ENCODE measurements at regions not wholly inside any gene's neighbourhood (a gene's known extent, or its start where the extent isn't known, plus 50 kb on each side); places are given as distances from the start of the nearest gene placed in this dataset.

GRCh38 chr2:7448578-7449264 lies 531.5 kb downstream of the RNF144A start:
- no peaks in the 10 kb centered on the region for H3K27me3 ChIP-seq
- H3K36me3 ChIP-seq, result no peaks in the 10 kb centered on the region
- no peak for TF ChIP-seq CTCF (IDR thresholded peaks at IDR 0.05)
- no peaks in the 10 kb centered on the region for H3K4me1 ChIP-seq
- no peak for DNase-seq (ENCODE audit: low spot score)
- H3K4me3 ChIP-seq, result no peak overlapping the region
- no peaks in the 10 kb centered on the region for H3K9me3 ChIP-seq
- H3K27ac ChIP-seq, result no peak overlapping the region

GRCh38 chr2:7449298-7449697 lies 532.1 kb downstream of the RNF144A start:
- Histone ChIP-seq H3K27me3 (no peaks in the 10 kb centered on the region), H3K27ac (no peak overlapping the region), H3K4me3 (no peak overlapping the region), H3K9me3 (no peaks in the 10 kb centered on the region), H3K4me1 (no peaks in the 10 kb centered on the region), H3K36me3 (no peaks in the 10 kb centered on the region)
- no peak for DNase-seq (ENCODE audit: low spot score)
- TF ChIP-seq CTCF (IDR thresholded peaks at IDR 0.05), result no peak

- Histone ChIP-seq H3K27me3 (no peaks in the 10 kb centered on the region), H3K4me1 (no peaks in the 10 kb centered on the region), H3K36me3 (no peaks in the 10 kb centered on the region), H3K27ac (no peak overlapping the region), H3K9me3 (no peaks in the 10 kb centered on the region), H3K4me3 (no peak overlapping the region)
- TF ChIP-seq CTCF (IDR thresholded peaks at IDR 0.05), result no peak
- DNase-seq (ENCODE audit: low spot score), result no peak
These were observed 533.1 kb downstream of the RNF144A start for GRCh38 chr2:7450188-7450832.

- Histone ChIP-seq H3K36me3 (no peaks in the 10 kb centered on the region), H3K27me3 (no peaks in the 10 kb centered on the region), H3K27ac (no peak overlapping the region), H3K4me1 (no peaks in the 10 kb centered on the region), H3K4me3 (no peak overlapping the region), H3K9me3 (no peaks in the 10 kb centered on the region)
- TF ChIP-seq CTCF (IDR thresholded peaks at IDR 0.05), result no peak
- DNase-seq (ENCODE audit: low spot score), result no peak
These were observed 533.6 kb downstream of the RNF144A start for GRCh38 chr2:7450833-7451190.

GRCh38 chr2:7452110-7452876 lies 535.1 kb downstream of the RNF144A start:
- Histone ChIP-seq H3K4me1 (no peaks in the 10 kb centered on the region), H3K9me3 (no peaks in the 10 kb centered on the region), H3K36me3 (no peaks in the 10 kb centered on the region), H3K4me3 (no peak overlapping the region), H3K27me3 (no peaks in the 10 kb centered on the region), H3K27ac (no peak overlapping the region)
- no peak for TF ChIP-seq CTCF (IDR thresholded peaks at IDR 0.05)
- DNase-seq (ENCODE audit: low spot score), result no peak

Measured in right atrium auricular region (tissue), 2 donors.